Epithelial cell of proximal tubule (primary cell): ENCODE measurements at regions not wholly inside any gene's neighbourhood (a gene's known extent, or its start where the extent isn't known, plus 50 kb on each side); places are given as distances from the start of the nearest gene placed in this dataset.

Source experiments
- DNase-seq: peaks from one replicate; pipeline ENCODE4 v3.0.0-alpha.2; 2011; ENCODE audit warnings: low read depth
- H3K4me3 ChIP-seq: 2 replicates; pipeline ENCODE4 v1.5.1; 2011; ENCODE audit warnings: low read depth, mild to moderate bottlenecking, low read length
- TF ChIP-seq, protein P1 (sequence below): conservative IDR thresholded peaks from 2 replicates; pipeline ENCODE4 v1.5.1; 2012; ENCODE audit warnings: low read depth, mild to moderate bottlenecking, low read length

DNA sequence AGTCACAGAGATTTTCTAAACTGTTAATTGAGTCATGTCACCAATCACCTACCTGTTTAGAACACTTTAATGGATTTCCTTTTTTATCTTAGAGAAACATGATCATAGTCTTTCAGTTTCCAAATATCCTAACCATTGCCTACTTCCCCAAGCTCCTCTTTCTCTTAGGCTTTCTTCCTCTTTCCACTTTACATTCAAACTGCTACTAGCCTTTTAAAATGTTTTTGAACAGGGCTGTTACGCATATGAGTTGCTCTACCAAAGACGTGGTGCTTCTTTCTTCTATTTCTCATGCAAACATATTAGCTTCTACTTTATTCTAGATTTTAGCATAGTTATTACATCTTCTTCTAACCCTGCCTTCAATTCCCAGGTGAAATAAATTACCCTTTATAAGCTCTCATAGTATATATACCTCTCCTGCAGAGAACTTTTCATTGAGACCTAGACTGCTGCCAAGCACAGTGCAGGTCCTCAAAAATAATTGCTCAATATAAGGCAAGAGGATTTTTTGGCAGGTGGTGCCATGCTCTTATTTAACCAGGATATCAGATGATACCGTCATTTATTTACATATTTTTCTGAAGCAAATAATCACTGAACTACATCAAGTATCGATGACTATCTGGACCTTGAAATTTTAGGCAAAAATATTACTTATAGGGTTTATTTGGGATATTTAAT lies 937.1 kb downstream of the TSN start:
- no peak overlapping the region for H3K4me3 ChIP-seq
- no peak for DNase-seq
- TF ChIP-seq, protein P1, sequence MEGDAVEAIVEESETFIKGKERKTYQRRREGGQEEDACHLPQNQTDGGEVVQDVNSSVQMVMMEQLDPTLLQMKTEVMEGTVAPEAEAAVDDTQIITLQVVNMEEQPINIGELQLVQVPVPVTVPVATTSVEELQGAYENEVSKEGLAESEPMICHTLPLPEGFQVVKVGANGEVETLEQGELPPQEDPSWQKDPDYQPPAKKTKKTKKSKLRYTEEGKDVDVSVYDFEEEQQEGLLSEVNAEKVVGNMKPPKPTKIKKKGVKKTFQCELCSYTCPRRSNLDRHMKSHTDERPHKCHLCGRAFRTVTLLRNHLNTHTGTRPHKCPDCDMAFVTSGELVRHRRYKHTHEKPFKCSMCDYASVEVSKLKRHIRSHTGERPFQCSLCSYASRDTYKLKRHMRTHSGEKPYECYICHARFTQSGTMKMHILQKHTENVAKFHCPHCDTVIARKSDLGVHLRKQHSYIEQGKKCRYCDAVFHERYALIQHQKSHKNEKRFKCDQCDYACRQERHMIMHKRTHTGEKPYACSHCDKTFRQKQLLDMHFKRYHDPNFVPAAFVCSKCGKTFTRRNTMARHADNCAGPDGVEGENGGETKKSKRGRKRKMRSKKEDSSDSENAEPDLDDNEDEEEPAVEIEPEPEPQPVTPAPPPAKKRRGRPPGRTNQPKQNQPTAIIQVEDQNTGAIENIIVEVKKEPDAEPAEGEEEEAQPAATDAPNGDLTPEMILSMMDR, result no peak

DNA sequence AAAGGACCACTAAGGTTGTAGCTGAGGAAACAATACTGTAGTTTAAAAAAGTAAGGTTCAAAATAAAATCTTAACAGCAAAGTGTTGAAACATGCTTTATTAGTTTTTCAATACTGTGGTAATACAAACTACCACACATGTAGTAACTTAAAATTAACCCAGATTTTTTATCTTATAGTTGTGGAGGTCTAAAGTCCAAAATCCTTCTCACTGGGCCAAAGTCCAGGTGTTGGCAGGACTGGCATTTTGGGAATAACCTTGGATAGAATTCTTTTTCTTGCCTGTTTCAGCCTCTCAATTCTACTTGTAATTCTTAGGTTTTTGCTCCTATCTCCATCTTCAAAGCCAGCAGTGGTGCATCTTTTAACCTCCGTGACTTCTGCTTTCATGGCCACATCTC lies 942.0 kb downstream of the TSN start:
- TF ChIP-seq, protein P1, result no peak
- no peak overlapping the region for H3K4me3 ChIP-seq
- DNase-seq, result no peak

DNA sequence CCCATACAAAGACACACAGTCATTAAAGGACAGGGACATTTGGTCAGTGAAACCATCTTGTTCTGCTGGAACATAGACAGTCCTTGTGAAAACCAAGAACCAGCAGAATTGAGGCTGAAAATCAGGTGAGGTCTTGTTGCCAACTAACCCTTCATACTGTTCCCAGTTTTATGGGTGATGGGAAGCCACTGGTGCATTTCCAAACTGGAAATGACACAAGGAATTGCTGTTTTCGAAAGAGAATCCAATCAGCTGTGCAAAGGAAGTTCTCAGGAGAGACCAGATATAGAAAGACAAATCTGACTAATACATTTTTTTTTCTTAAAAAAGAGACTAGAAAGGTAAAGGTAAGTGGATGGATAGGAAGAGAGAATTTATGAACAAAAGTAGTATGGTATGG lies 948.2 kb downstream of the TSN start:
- peak; percentile 89 for DNase-seq
- TF ChIP-seq, protein P1, result no peak
- H3K4me3 ChIP-seq, result no peak overlapping the region

GRCh38 chr2:122704109-122704563 lies 948.7 kb downstream of the TSN start:
- no peak for DNase-seq
- no peak overlapping the region for H3K4me3 ChIP-seq
- TF ChIP-seq, protein P1, result no peak

DNA sequence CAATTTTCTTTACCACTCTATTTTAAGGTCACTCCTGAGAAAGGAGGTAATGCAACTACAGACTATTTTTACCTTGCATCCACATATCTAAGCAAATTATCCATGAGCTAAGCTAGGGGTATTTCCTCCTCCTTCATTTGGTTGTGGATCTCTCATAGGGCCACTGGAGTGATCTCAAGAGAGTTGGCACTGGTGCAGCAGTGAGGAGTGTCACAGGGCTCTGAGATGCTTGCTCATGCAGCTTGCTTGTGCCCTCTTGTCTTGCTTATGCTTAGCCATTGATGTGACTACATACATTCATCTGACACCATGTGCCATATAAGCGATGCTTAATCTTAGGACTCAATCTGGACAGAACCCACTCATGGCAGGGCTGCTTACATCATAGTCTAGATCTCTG lies 950.3 kb downstream of the TSN start:
- no peak overlapping the region for H3K4me3 ChIP-seq
- DNase-seq, result no peak
- TF ChIP-seq, protein P1, result no peak

DNA sequence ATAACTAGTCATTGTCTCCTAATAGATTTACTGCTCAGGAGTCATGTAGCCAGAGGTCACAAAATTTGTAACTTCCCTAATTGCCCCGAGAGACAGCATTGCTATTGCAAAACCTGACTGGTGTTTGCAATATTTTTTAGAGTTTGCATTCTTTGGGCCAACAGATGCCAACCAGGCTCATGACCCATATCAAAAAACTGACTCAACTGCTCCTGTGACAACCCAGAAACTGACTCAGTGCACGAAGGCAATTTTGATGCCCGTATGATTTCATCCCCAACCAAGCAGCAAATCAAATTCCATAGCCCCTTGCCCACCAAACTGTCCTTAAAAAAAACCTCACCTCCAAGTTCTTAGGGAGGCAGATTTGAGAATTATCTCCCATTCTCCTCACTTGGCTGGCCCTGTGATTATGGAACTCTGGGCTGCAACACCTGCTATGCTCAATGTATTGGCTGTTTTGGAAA lies 951.3 kb downstream of the TSN start:
- H3K4me3 ChIP-seq, result no peak overlapping the region
- DNase-seq, result peak; percentile 97
- TF ChIP-seq, protein P1, result no peak
